AG09319 (cell line): ENCODE measurements at regions not wholly inside any gene's neighbourhood (a gene's known extent, or its start where the extent isn't known, plus 50 kb on each side); places are given as distances from the start of the nearest gene placed in this dataset.
"Not testable (repeated sequence)": the region's sequence is repeated elsewhere in the genome, so short reads cannot be mapped to it uniquely, and the experiment has no call there.

Experiments used
- DNase-seq: peaks from one replicate; pipeline ENCODE4 v3.0.0-alpha.2; 2010; ENCODE audit warnings: low read depth; ENCODE audit errors: extremely low read depth
- TF ChIP-seq, protein P1 (sequence below): IDR thresholded peaks from 2 replicates; pipeline ENCODE4 v1.5.1; 2011; ENCODE audit warnings: low read depth, mild to moderate bottlenecking, inconsistent platforms, low read length, moderate library complexity

DNA sequence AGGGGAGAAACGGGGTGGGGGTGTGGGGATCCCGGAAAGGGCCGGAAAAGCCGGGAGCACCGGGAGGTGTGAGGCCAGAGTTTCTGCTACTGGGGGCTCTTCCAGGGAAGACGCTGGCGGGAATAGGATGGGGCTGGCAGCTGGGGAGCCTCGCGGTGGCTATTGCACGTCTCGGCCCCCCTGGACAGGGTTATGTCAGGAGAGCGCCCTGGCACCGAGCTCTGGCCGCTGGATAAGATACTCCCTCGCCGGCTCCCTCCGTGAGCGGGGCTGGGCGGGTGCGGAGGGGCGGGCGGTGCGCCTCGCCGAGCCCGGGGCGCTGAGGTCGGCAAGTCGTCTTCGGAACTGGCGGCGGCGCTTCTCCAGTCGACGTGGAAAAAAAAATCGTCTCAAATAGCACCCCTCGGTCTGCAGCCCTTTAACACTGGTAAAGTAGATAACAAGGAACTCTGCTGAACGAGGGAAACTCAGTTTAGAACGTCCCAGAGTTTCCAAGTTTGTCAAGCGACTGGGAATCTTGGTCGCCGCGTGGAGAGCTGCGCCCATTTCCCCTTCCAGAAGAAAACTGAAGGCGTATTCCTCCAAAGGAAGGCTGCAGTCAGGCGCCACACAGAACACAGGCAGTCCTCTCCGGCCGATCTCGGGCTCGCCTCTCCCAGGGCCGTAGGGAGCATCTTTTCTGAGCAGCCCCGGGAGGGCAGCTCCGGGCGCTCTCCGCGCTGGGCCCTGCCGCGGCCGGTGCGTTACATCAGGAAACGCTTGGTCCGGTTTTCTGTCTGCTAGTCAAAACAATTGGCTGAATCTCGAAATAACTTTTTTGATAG, 115.1 kb downstream of the KCNRG start:
- no peak for DNase-seq
- TF ChIP-seq, protein P1, sequence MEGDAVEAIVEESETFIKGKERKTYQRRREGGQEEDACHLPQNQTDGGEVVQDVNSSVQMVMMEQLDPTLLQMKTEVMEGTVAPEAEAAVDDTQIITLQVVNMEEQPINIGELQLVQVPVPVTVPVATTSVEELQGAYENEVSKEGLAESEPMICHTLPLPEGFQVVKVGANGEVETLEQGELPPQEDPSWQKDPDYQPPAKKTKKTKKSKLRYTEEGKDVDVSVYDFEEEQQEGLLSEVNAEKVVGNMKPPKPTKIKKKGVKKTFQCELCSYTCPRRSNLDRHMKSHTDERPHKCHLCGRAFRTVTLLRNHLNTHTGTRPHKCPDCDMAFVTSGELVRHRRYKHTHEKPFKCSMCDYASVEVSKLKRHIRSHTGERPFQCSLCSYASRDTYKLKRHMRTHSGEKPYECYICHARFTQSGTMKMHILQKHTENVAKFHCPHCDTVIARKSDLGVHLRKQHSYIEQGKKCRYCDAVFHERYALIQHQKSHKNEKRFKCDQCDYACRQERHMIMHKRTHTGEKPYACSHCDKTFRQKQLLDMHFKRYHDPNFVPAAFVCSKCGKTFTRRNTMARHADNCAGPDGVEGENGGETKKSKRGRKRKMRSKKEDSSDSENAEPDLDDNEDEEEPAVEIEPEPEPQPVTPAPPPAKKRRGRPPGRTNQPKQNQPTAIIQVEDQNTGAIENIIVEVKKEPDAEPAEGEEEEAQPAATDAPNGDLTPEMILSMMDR = no peak

DNA sequence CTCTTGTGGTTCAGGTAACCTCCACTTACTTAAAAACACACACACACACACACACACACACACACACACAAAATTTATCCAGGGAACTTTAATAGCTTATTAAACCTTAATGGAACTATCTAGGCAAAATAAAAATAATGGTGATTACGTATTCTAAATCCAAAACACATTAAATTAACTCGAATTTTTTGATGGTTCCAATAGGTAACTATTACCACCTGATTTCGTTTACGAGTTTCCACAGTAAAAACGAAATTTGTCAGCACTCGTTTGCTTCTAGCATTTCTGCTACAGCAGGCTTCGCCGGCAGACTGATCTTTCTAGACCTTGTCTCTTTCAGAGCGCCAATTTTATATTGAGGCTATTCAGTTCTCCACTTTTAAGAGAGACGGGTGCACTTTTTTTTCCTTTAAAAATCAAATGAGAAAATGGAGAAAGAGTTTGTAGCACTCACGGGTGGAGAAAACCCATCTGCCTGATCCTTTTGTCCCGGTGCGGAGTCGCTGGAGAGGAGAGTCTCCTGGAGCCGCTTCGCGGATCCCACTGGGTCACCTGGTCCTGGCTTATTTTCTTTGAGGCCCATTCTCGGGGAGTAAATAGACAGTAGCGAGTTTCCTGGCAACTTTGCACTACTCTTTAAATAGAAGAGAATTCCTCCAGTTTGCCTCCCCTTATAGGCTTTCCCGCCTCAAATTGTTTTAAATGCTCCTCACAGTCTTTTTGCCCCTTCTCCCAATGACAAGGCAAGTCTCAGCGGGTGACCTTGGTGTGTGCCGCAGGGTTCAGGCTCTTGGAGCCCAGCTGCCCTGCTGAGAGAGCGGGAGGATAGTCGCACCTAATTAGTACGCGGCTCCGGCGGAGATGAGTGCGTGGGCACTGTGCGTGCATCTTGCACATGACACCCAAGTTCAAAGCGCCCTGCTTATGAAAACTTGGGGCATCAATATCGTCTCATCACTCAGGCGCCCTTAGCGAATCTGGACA, 117.0 kb downstream of the KCNRG start:
- TF ChIP-seq, protein P1 = no peak
- no peak for DNase-seq

DNA sequence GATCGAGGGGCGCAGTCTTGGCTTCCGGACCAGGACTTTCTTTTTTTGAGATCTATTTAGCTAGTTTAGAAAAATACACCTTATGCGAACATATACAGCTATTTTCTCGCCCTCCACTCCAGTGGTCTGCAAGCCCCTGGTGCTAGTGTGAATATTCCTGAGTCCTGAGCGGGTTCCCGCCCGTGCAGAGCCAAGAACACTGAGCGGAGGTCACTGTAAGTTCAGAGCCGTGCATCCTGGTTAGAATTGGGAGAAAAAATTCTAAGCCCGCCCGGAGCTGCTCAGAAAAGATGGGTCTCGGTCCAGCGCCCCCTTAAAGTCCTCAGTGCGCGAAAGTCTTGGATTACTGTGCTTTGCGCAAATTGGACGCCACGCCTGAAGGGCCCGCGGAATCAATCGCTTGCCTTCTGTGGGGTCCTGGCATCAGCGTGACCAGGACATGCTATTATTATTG, 117.7 kb downstream of the KCNRG start:
- DNase-seq = no peak
- TF ChIP-seq, protein P1 = no peak

DNA sequence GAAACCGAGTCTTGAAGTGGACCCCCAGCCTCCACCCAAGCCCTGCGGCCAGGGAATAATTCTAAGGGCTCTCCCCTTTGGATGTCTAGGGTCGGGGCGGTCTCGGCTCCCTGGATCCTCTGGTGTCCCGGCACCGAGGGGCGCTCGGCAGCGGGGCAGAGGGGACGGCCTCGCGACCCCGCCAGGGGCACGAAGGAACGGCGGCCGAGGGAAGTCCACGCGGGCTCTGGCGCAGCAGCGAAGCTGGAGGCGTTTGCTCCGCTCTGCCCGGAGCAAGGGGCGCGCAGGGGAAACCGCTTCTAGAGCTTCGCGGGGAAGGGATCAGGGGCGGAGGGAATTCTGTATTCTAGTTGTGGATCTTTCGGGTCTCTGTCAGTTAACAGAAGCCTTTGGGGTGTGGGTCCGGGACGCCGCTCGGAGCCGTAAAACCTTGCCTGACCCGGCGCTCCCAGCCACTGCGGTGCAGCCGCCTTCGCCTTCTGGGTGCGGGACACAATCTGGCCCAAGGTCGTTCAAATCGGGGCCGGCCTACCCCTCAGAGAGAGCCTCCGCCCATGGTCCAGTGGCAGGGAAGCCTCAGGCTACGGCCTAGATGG, 118.2 kb downstream of the KCNRG start:
- TF ChIP-seq, protein P1 = no peak

DNA sequence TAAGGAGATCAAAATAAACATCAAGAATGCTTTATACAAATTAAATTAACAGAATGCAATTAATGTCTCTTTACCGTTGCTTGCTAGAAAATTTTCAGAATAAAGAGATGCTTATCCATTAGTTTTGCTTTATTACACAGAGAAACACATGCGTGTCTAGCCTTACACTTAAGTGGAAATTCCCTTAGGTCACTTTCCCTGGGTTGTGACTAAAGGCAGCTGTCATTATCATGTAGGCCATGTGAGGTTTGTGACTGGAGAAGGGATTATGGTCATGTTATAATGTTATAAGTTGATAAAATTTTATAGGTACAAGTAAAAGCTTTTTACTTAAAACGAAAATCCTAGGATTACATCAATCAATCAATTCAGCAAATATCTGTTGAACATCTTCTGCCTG, 121.0 kb downstream of the KCNRG start:
- DNase-seq = no peak
- TF ChIP-seq, protein P1 = no peak

More for the DNA sequence above, 118.2 kb downstream of the KCNRG start:
- DNase-seq = no peak

DNA sequence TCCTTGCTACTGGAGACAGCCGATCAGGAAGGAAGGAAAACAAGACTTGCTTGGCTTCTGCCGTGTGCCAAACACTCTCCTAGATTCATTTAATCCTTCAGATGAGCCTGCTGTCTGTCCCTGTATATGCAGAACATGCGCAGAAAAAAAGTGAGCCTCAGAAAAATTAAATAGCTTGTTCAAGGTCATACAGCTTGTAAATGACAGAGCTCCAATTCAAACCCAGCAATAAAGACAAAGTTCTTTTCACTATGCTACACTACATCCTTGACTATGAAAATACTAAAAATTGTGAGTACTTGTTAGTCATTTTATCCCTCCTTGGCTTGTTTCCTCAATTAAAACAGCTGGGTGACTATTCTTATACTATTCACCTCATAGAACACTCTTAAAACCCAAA, 121.4 kb downstream of the KCNRG start:
- TF ChIP-seq, protein P1 = no peak
- no peak for DNase-seq

DNA sequence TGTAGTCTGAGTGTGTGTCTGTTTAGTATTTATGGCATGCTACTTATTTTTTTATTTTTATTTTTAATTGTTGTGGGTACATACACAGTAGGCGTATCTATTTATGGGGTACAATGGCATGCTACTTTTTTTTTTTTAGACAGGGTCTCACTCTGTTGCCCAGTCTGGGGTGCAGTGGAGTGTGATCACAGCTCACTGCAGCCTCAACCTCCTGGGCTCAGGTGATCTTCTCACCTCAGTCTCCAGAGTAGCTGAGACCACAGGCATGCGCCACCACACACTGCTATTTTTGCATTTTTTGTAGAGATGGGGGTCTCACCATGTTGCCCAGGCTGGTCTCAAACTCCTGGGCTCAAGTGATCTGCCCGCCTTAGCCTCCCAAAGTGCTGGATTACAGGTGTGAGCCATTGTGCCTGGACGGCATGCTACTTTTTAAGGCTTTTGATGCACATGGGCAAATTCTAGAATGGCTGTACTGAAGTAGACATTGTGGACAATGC, 124.2 kb downstream of the KCNRG start:
- DNase-seq = not testable (repeated sequence)
